ENCODE measurements at regions not wholly inside any gene's neighbourhood (a gene's known extent, or its start where the extent isn't known, plus 50 kb on each side); places are given as distances from the start of the nearest gene placed in this dataset.
"Not testable (repeated sequence)": the region's sequence is repeated elsewhere in the genome, so short reads cannot be mapped to it uniquely, and the experiment has no call there.

GRCh38 chr7:73166152-73166551 is 80.3 kb upstream of the SPDYE9 start:
- H3K9me3 ChIP-seq (ENCODE audit: control insufficient read depth, insufficient read depth, low read length); H3K4me3 ChIP-seq (ENCODE audit: low read depth, low read length); H3K36me3 ChIP-seq (ENCODE audit: control insufficient read depth, insufficient read depth, low read length); H3K27me3 ChIP-seq (ENCODE audit: control insufficient read depth, insufficient read depth, low read length); H3K4me1 ChIP-seq (ENCODE audit: control insufficient read depth, insufficient read depth, low read length); H3K9ac ChIP-seq (ENCODE audit: low read depth, low read length): not testable (repeated sequence)

- not testable (repeated sequence) for H3K9ac ChIP-seq (ENCODE audit: low read depth, low read length); H3K27me3 ChIP-seq (ENCODE audit: control insufficient read depth, insufficient read depth, low read length); H3K36me3 ChIP-seq (ENCODE audit: control insufficient read depth, insufficient read depth, low read length); H3K4me1 ChIP-seq (ENCODE audit: control insufficient read depth, insufficient read depth, low read length); H3K4me3 ChIP-seq (ENCODE audit: low read depth, low read length); H3K9me3 ChIP-seq (ENCODE audit: control insufficient read depth, insufficient read depth, low read length)
Observed at GRCh38 chr7:73162680-73163079, 76.8 kb upstream of the SPDYE9 start.

GRCh38 chr7:73161727-73162126 is 75.9 kb upstream of the SPDYE9 start:
- H3K4me1 ChIP-seq (ENCODE audit: control insufficient read depth, insufficient read depth, low read length); H3K9me3 ChIP-seq (ENCODE audit: control insufficient read depth, insufficient read depth, low read length); H3K36me3 ChIP-seq (ENCODE audit: control insufficient read depth, insufficient read depth, low read length); H3K4me3 ChIP-seq (ENCODE audit: low read depth, low read length); H3K27me3 ChIP-seq (ENCODE audit: control insufficient read depth, insufficient read depth, low read length); H3K9ac ChIP-seq (ENCODE audit: low read depth, low read length): not testable (repeated sequence)

- H3K4me3 ChIP-seq (ENCODE audit: low read depth, low read length); H3K9ac ChIP-seq (ENCODE audit: low read depth, low read length); H3K4me1 ChIP-seq (ENCODE audit: control insufficient read depth, insufficient read depth, low read length); H3K36me3 ChIP-seq (ENCODE audit: control insufficient read depth, insufficient read depth, low read length); H3K9me3 ChIP-seq (ENCODE audit: control insufficient read depth, insufficient read depth, low read length); H3K27me3 ChIP-seq (ENCODE audit: control insufficient read depth, insufficient read depth, low read length): not testable (repeated sequence)
Observed at GRCh38 chr7:73157169-73157661, 71.4 kb upstream of the SPDYE9 start.

- not testable (repeated sequence) for H3K4me3 ChIP-seq (ENCODE audit: low read depth, low read length); H3K36me3 ChIP-seq (ENCODE audit: control insufficient read depth, insufficient read depth, low read length); H3K27me3 ChIP-seq (ENCODE audit: control insufficient read depth, insufficient read depth, low read length); H3K9ac ChIP-seq (ENCODE audit: low read depth, low read length); H3K4me1 ChIP-seq (ENCODE audit: control insufficient read depth, insufficient read depth, low read length); H3K9me3 ChIP-seq (ENCODE audit: control insufficient read depth, insufficient read depth, low read length)
Observed at GRCh38 chr7:73156510-73157168, 70.8 kb upstream of the SPDYE9 start.

GRCh38 chr7:73154586-73155038 is 68.8 kb upstream of the SPDYE9 start:
- not testable (repeated sequence) for H3K9me3 ChIP-seq (ENCODE audit: control insufficient read depth, insufficient read depth, low read length); H3K4me1 ChIP-seq (ENCODE audit: control insufficient read depth, insufficient read depth, low read length); H3K36me3 ChIP-seq (ENCODE audit: control insufficient read depth, insufficient read depth, low read length); H3K4me3 ChIP-seq (ENCODE audit: low read depth, low read length); H3K27me3 ChIP-seq (ENCODE audit: control insufficient read depth, insufficient read depth, low read length); H3K9ac ChIP-seq (ENCODE audit: low read depth, low read length)

- not testable (repeated sequence) for H3K9me3 ChIP-seq (ENCODE audit: control insufficient read depth, insufficient read depth, low read length); H3K27me3 ChIP-seq (ENCODE audit: control insufficient read depth, insufficient read depth, low read length); H3K4me1 ChIP-seq (ENCODE audit: control insufficient read depth, insufficient read depth, low read length); H3K4me3 ChIP-seq (ENCODE audit: low read depth, low read length); H3K36me3 ChIP-seq (ENCODE audit: control insufficient read depth, insufficient read depth, low read length); H3K9ac ChIP-seq (ENCODE audit: low read depth, low read length)
Observed at GRCh38 chr7:73153921-73154585, 68.2 kb upstream of the SPDYE9 start.

GRCh38 chr7:73148570-73148969 is 62.7 kb upstream of the SPDYE9 start:
- H3K9ac ChIP-seq (ENCODE audit: low read depth, low read length); H3K27me3 ChIP-seq (ENCODE audit: control insufficient read depth, insufficient read depth, low read length); H3K36me3 ChIP-seq (ENCODE audit: control insufficient read depth, insufficient read depth, low read length); H3K9me3 ChIP-seq (ENCODE audit: control insufficient read depth, insufficient read depth, low read length); H3K4me1 ChIP-seq (ENCODE audit: control insufficient read depth, insufficient read depth, low read length); H3K4me3 ChIP-seq (ENCODE audit: low read depth, low read length): not testable (repeated sequence)

GRCh38 chr7:73147681-73148080 is 61.8 kb upstream of the SPDYE9 start:
- not testable (repeated sequence) for H3K9ac ChIP-seq (ENCODE audit: low read depth, low read length); H3K36me3 ChIP-seq (ENCODE audit: control insufficient read depth, insufficient read depth, low read length); H3K9me3 ChIP-seq (ENCODE audit: control insufficient read depth, insufficient read depth, low read length); H3K4me3 ChIP-seq (ENCODE audit: low read depth, low read length); H3K27me3 ChIP-seq (ENCODE audit: control insufficient read depth, insufficient read depth, low read length); H3K4me1 ChIP-seq (ENCODE audit: control insufficient read depth, insufficient read depth, low read length)

- not testable (repeated sequence) for H3K27me3 ChIP-seq (ENCODE audit: control insufficient read depth, insufficient read depth, low read length); H3K4me3 ChIP-seq (ENCODE audit: low read depth, low read length); H3K9ac ChIP-seq (ENCODE audit: low read depth, low read length); H3K9me3 ChIP-seq (ENCODE audit: control insufficient read depth, insufficient read depth, low read length); H3K36me3 ChIP-seq (ENCODE audit: control insufficient read depth, insufficient read depth, low read length); H3K4me1 ChIP-seq (ENCODE audit: control insufficient read depth, insufficient read depth, low read length)
Observed at GRCh38 chr7:73143993-73144392, 58.2 kb upstream of the SPDYE9 start.

- H3K4me3 ChIP-seq (ENCODE audit: low read depth, low read length); H3K36me3 ChIP-seq (ENCODE audit: control insufficient read depth, insufficient read depth, low read length); H3K4me1 ChIP-seq (ENCODE audit: control insufficient read depth, insufficient read depth, low read length); H3K27me3 ChIP-seq (ENCODE audit: control insufficient read depth, insufficient read depth, low read length); H3K9ac ChIP-seq (ENCODE audit: low read depth, low read length); H3K9me3 ChIP-seq (ENCODE audit: control insufficient read depth, insufficient read depth, low read length): not testable (repeated sequence)
Observed at GRCh38 chr7:73137922-73138321, 52.1 kb upstream of the SPDYE9 start.
